H1 (cell line): ENCODE measurements at regions not wholly inside any gene's neighbourhood (a gene's known extent, or its start where the extent isn't known, plus 50 kb on each side); places are given as distances from the start of the nearest gene placed in this dataset.

Experiments
- CTCF ChIA-PET: fragments of 300-600 bp; sonication (Branson Sonifier 250); formaldehyde crosslinking; loops from one replicate; lab custom pipeline; 2021; ENCODE audit not compliant: partially characterized antibody; lab: Charles Lee
- POLR2A ChIA-PET: fragments of 300-600 bp; sonication (Branson Sonifier 250); formaldehyde crosslinking; loops from one replicate; lab custom pipeline; 2021; ENCODE audit warnings: inconsistent platforms; ENCODE audit not compliant: partially characterized antibody; lab: Charles Lee
- DNase-seq, 2 experiments: peaks; one replicate each; pipeline versions ENCODE4 v3.0.0 to v3.0.0-alpha.2; 2010 to 2022; ENCODE audit warnings: low spot score in 2 of 2, low read depth in 1 of 2, mixed read lengths in 1 of 2
- FAIRE-seq: peaks from 2 replicates; lab custom pipeline; 2011; peaks lifted over from hg19 to GRCh38; lab: Jason Lieb, UNC
- H2AFZ ChIP-seq: 2 replicates; pipeline ENCODE4 v1.8.1; 2012; ENCODE audit warnings: low read length, inconsistent platforms
- H2AK5ac ChIP-seq: 2 replicates; pipeline ENCODE4 v1.6.1; 2013; ENCODE audit warnings: low read depth, low read length
- H2BK120ac ChIP-seq: replicated peaks from 2 replicates; pipeline ENCODE3; 2013; ENCODE audit warnings: low read depth, low read length, inconsistent platforms
- H2BK12ac ChIP-seq: 2 replicates; pipeline ENCODE4 v1.6.1; 2013; ENCODE audit warnings: low read depth, low read length
- H2BK15ac ChIP-seq: 2 replicates; pipeline ENCODE4 v1.6.1; 2013; ENCODE audit warnings: low read length
- H2BK20ac ChIP-seq: 2 replicates; pipeline ENCODE4 v1.6.1; 2013; ENCODE audit warnings: low read length
- H2BK5ac ChIP-seq: 2 replicates; pipeline ENCODE4 v1.6.1; 2013; ENCODE audit warnings: low read depth, low read length
- H3K14ac ChIP-seq: 2 replicates; pipeline ENCODE4 v1.6.1; 2013; ENCODE audit warnings: inconsistent platforms; ENCODE audit not compliant: insufficient read length
- H3K18ac ChIP-seq: 2 replicates; pipeline ENCODE4 v1.6.1; 2013; ENCODE audit warnings: low read length; ENCODE audit errors: extremely low read depth
- H3K23ac ChIP-seq: 2 replicates; pipeline ENCODE4 v1.6.1; 2013; ENCODE audit warnings: inconsistent platforms; ENCODE audit not compliant: insufficient read length
- H3K23me2 ChIP-seq: 2 replicates; pipeline ENCODE4 v1.6.1; 2013; ENCODE audit warnings: low read depth, low read length
- H3K27ac ChIP-seq: 2 replicates; pipeline ENCODE4 v1.6.1; 2011; ENCODE audit warnings: low read depth, low read length, inconsistent platforms
- H3K27me3 ChIP-seq, 4 experiments: replicated peaks in 1 of 4; 1 replicate in 1 of 4; 2 replicates in 3 of 4; pipeline versions ENCODE4 v1.6.1 to v1.8.1; 2011 to 2013; ENCODE audit warnings: low read length in 3 of 4, mild to moderate bottlenecking in 3 of 4, inconsistent platforms in 2 of 4, mixed read lengths in 2 of 4, moderate library complexity in 1 of 4; ENCODE audit not compliant: control insufficient read depth in 3 of 4, insufficient read depth in 3 of 4; ENCODE audit errors: extremely low read depth in 1 of 4
- H3K36me3 ChIP-seq, 4 experiments: 2 replicates each; pipeline versions ENCODE4 v1.6.1 to v1.8.1; 2011 to 2013; ENCODE audit warnings: mild to moderate bottlenecking in 4 of 4, low read length in 3 of 4, moderate library complexity in 2 of 4, control low read depth in 1 of 4, inconsistent platforms in 1 of 4; ENCODE audit not compliant: insufficient read depth in 4 of 4, control insufficient read depth in 2 of 4
- H3K4ac ChIP-seq: replicated peaks from 2 replicates; pipeline ENCODE3; 2013; ENCODE audit warnings: low read length, low read depth, mixed read lengths, inconsistent platforms; ENCODE audit not compliant: insufficient read length
- H3K4me1 ChIP-seq, 4 experiments: replicated peaks in 1 of 4; 1 replicate in 1 of 4; 2 replicates in 3 of 4; pipeline versions ENCODE4 v1.6.1 to v1.8.1; 2011 to 2013; ENCODE audit warnings: low read length in 3 of 4, inconsistent platforms in 2 of 4, mixed read lengths in 1 of 4; ENCODE audit not compliant: insufficient read depth in 4 of 4, control insufficient read depth in 3 of 4
- H3K4me2 ChIP-seq, 2 experiments: 2 replicates each; pipeline versions ENCODE4 v1.6.1 to v1.8.1; 2011 to 2013; ENCODE audit warnings: low read depth in 2 of 2, low read length in 2 of 2, control low read depth in 1 of 2, inconsistent platforms in 1 of 2, mild to moderate bottlenecking in 1 of 2; ENCODE audit not compliant: insufficient read depth in 1 of 2
- H3K4me3 ChIP-seq, 4 experiments: fragments of 200-600, 300-600 bp in 1 of 4; sonication (generic), shearing (Covaris generic), sonication (Bioruptor Twin) in 1 of 4; 2 replicates each; pipeline versions ENCODE4 v1.5.1 to v1.8.1; 2011 to 2016; ENCODE audit warnings: low read length in 4 of 4, low read depth in 3 of 4, control low read depth in 2 of 4, inconsistent platforms in 2 of 4, mild to moderate bottlenecking in 2 of 4, mixed read lengths in 1 of 4, moderate library complexity in 1 of 4; ENCODE audit not compliant: insufficient read depth in 2 of 4; ENCODE audit errors: extremely low read depth in 1 of 4
- H3K56ac ChIP-seq: replicated peaks from 2 replicates; pipeline ENCODE3; 2013; ENCODE audit warnings: low read depth, mild to moderate bottlenecking, mixed read lengths, low read length, inconsistent platforms; ENCODE audit not compliant: insufficient read length
- H3K79me1 ChIP-seq: 2 replicates; pipeline ENCODE4 v1.6.1; 2013; ENCODE audit warnings: low read depth, low read length, control low read depth
- H3K79me2 ChIP-seq, 2 experiments: 2 replicates each; pipeline versions ENCODE4 v1.6.1 to v1.8.1; 2012 to 2013; ENCODE audit warnings: low read length in 2 of 2, mild to moderate bottlenecking in 2 of 2, inconsistent platforms in 1 of 2; ENCODE audit not compliant: insufficient read depth in 2 of 2, control insufficient read depth in 1 of 2
- H3K9ac ChIP-seq, 4 experiments: replicated peaks in 1 of 4; 1 replicate in 1 of 4; 2 replicates in 3 of 4; pipeline versions ENCODE4 v1.6.1 to v1.8.1; 2011 to 2013; ENCODE audit warnings: low read depth in 3 of 4, low read length in 3 of 4, control low read depth in 2 of 4, mild to moderate bottlenecking in 2 of 4, moderate library complexity in 2 of 4, inconsistent platforms in 1 of 4; ENCODE audit errors: extremely low read depth in 1 of 4
- H3K9me3 ChIP-seq, 2 experiments: 2 replicates each; pipeline versions ENCODE4 v1.6.1 to v1.8.1; 2012 to 2013; ENCODE audit warnings: mild to moderate bottlenecking in 2 of 2, moderate library complexity in 2 of 2, control low read depth in 1 of 2, inconsistent platforms in 1 of 2, low read depth in 1 of 2, low read length in 1 of 2, mixed read lengths in 1 of 2; ENCODE audit not compliant: insufficient read depth in 2 of 2
- H4K20me1 ChIP-seq, 2 experiments: replicated peaks in 1 of 2; 2 replicates each; pipeline versions ENCODE3 to v1.8.1; 2011 to 2013; ENCODE audit warnings: inconsistent platforms in 2 of 2, low read length in 2 of 2, mild to moderate bottlenecking in 1 of 2; ENCODE audit not compliant: insufficient read depth in 2 of 2, control insufficient read depth in 1 of 2
- H4K5ac ChIP-seq: 2 replicates; pipeline ENCODE4 v1.6.1; 2013; ENCODE audit warnings: low read length, low read depth, mixed read lengths, inconsistent platforms; ENCODE audit not compliant: insufficient read length
- H4K8ac ChIP-seq: 2 replicates; pipeline ENCODE4 v1.8.0; 2013; ENCODE audit warnings: mild to moderate bottlenecking, moderate library complexity, low read length, inconsistent platforms; ENCODE audit not compliant: insufficient read depth; ENCODE audit errors: extremely low read depth
- H4K91ac ChIP-seq: replicated peaks from 2 replicates; pipeline ENCODE3; 2013; ENCODE audit warnings: low read length, mixed read lengths, inconsistent platforms; ENCODE audit not compliant: insufficient read length
- CBX8 ChIP-seq: fragments of 300-800, 300-1000 bp; sonication (generic); IDR thresholded peaks from 2 replicates; pipeline ENCODE4 v1.7.1; 2016; ENCODE audit warnings: low read depth, low read length, borderline replicate concordance
- CTBP2 ChIP-seq: IDR thresholded peaks from 2 replicates; pipeline ENCODE4 v1.7.0; 2011; ENCODE audit warnings: borderline replicate concordance, mild to moderate bottlenecking, moderate library complexity, mixed read lengths, low read length; ENCODE audit not compliant: insufficient read depth, insufficient read length
- FOSL1 ChIP-seq: IDR thresholded peaks from 2 replicates; pipeline ENCODE4 v1.6.1; 2011; ENCODE audit warnings: mild to moderate bottlenecking, low read depth, low read length, moderate library complexity; ENCODE audit not compliant: insufficient read depth
- KDM5A ChIP-seq: fragments of 200-600 bp; IDR thresholded peaks from 2 replicates; pipeline ENCODE4 v1.7.1; 2012; ENCODE audit warnings: mild to moderate bottlenecking, low read length, inconsistent platforms, mixed read lengths
- POLR2A ChIP-seq, 2 experiments: IDR thresholded peaks; 1 replicate in 1 of 2; 2 replicates in 1 of 2; pipeline ENCODE4 v1.6.1; 2011; ENCODE audit warnings: low read depth in 2 of 2, low read length in 2 of 2, mild to moderate bottlenecking in 2 of 2; ENCODE audit errors: control extremely low read depth in 1 of 2
- RXRA ChIP-seq: IDR thresholded peaks from 2 replicates; pipeline ENCODE4 v1.6.1; 2011; ENCODE audit warnings: low read depth, mild to moderate bottlenecking, low read length, moderate library complexity; ENCODE audit not compliant: insufficient read depth
- SAP30 ChIP-seq: fragments of 300-600 bp; sonication (generic); IDR thresholded peaks from 2 replicates; pipeline ENCODE4 v1.7.1; 2012; ENCODE audit warnings: low read length, moderate library complexity, mild to moderate bottlenecking, inconsistent platforms; ENCODE audit not compliant: insufficient read depth, insufficient replicate concordance
- SP2 ChIP-seq: IDR thresholded peaks from 2 replicates; pipeline ENCODE4 v1.6.1; 2012; ENCODE audit warnings: mild to moderate bottlenecking, low read length, inconsistent platforms
- SUZ12 ChIP-seq: fragments of 200-600 bp; sonication (generic); IDR thresholded peaks from 2 replicates; pipeline ENCODE4 v1.6.1; 2012; ENCODE audit warnings: mild to moderate bottlenecking, inconsistent platforms, low read length, moderate library complexity, mixed read lengths
- TAF7 ChIP-seq: optimal IDR thresholded peaks from 2 replicates; pipeline ENCODE3; 2011; ENCODE audit warnings: low read depth, mild to moderate bottlenecking, inconsistent platforms, low read length, moderate library complexity, borderline replicate concordance
- TCF12 ChIP-seq: IDR thresholded peaks from 2 replicates; pipeline ENCODE4 v1.6.1; 2011; ENCODE audit warnings: low read depth, mild to moderate bottlenecking, low read length
- YY1 ChIP-seq: IDR thresholded peaks from 2 replicates; pipeline ENCODE4 v1.6.1; 2011; ENCODE audit warnings: low read depth, mild to moderate bottlenecking, low read length
- ZNF274 ChIP-seq: IDR thresholded peaks from 2 replicates; pipeline ENCODE4 v1.7.0; 2012; ENCODE audit warnings: low read length, borderline replicate concordance; ENCODE audit errors: extremely low read depth
- WGBS, 2 experiments: shearing (Covaris generic) in 1 of 2; methylation state at CpG; one replicate each; pipeline versions ENCODE4 v1.1.6 to v1.1.7; 2013 to 2015; ENCODE audit warnings: low lambda C conversion rate in 2 of 2, mixed read lengths in 2 of 2, inconsistent platforms in 1 of 2, low coverage in 1 of 2, missing lambda C conversion rate in 1 of 2; ENCODE audit not compliant: insufficient replicate concordance in 2 of 2, insufficient coverage in 1 of 2, insufficient read length in 1 of 2; ENCODE audit errors: extremely low coverage in 1 of 2, missing lambda C conversion rate in 1 of 2; 5-methylcytosine and 5-hydroxymethylcytosine counted together

- WGBS, 2 experiments = 86% methylated on average over 9 of the region's 9 CpGs; no CpG with 5 or more reads in 1 of the 2 experiments
- H3K27ac ChIP-seq = no peak overlapping the region
- H3K23ac ChIP-seq = no peak overlapping the region
- no peak overlapping the region for H3K18ac ChIP-seq
- no peak overlapping the region for H3K4me3 ChIP-seq
- H4K8ac ChIP-seq = no peak overlapping the region
- H2BK15ac ChIP-seq = no peak overlapping the region
- CTCF ChIA-PET = interaction anchor here (0.6 to 1.2 kb wide), 4 partner anchors 18 to 584 kb away, joined by 3 to 5 read pairs (median 4); no protein-coding TSS in a partner anchor
- H3K56ac ChIP-seq = no peak overlapping the region
- no peaks in the 10 kb centered on the region; a peak in 2 of 7 replicates for H3K27me3 ChIP-seq
- H2BK12ac ChIP-seq = no peak overlapping the region
- no peak overlapping the region for H2BK5ac ChIP-seq
- no peak overlapping the region for H3K14ac ChIP-seq
- 0 out of 2 replicates have a peak overlapping the region, but pooled peaks have one; percentile 18 for H2AFZ ChIP-seq
- FAIRE-seq = no peak
- no peak overlapping the region for H4K91ac ChIP-seq
- no peaks in the 10 kb centered on the region for H3K79me1 ChIP-seq
- TF ChIP-seq SAP30 (no peak), POLR2A (IDR thresholded peaks at IDR 0.05; ENCODE audit: control extremely low read depth in 1 of 2, low read depth in 2 of 2, low read length in 2 of 2) (no peak), SUZ12 (no peak), CTBP2 (no peak), SP2 (no peak), FOSL1 (no peak), TCF12 (no peak), RXRA (no peak), YY1 (no peak), KDM5A (no peak), CBX8 (no peak), TAF7 (no peak), ZNF274 (no peak)
- H3K4me2 ChIP-seq = no peak overlapping the region
- H4K5ac ChIP-seq = no peak overlapping the region
- no peaks in the 10 kb centered on the region for H3K23me2 ChIP-seq
- H4K20me1 ChIP-seq = no peaks in the 10 kb centered on the region
- H3K4ac ChIP-seq = no peak overlapping the region
- H2BK120ac ChIP-seq = no peak overlapping the region
- no peak overlapping the region for H2BK20ac ChIP-seq
- no peak overlapping the region for H2AK5ac ChIP-seq
- H3K79me2 ChIP-seq = no peaks in the 10 kb centered on the region
- POLR2A ChIA-PET = interaction anchor here (0.5 kb wide), 1 partner anchor 67 kb away, joined by 3 read pairs; no protein-coding TSS in a partner anchor
- H3K4me1 ChIP-seq = no peaks in the 10 kb centered on the region
- no peaks in the 10 kb centered on the region for H3K9me3 ChIP-seq
- no peaks in the 10 kb centered on the region for H3K36me3 ChIP-seq
- no peak overlapping the region for H3K9ac ChIP-seq
- DNase-seq = no peak
Observed at GRCh38 chr11:115104851-115105453, 399.3 kb downstream of the CADM1 start.
